HG03558 (cell line): ENCODE measurements at regions not wholly inside any gene's neighbourhood (a gene's known extent, or its start where the extent isn't known, plus 50 kb on each side); places are given as distances from the start of the nearest gene placed in this dataset.

Source experiments
- ATAC-seq: cut with Tn5 transposase; IDR thresholded peaks from one replicate; pipeline ENCODE4 v1.9.1; 2021; ENCODE audit warnings: moderate number of reproducible peaks; ENCODE audit not compliant: unreplicated experiment; ENCODE audit errors: extremely low read depth

- no peak for ATAC-seq
Observed at GRCh38 chr2:181320638-181321037, 136.5 kb upstream of the ITGA4 start.

GRCh38 chr2:181324912-181325311 is 132.3 kb upstream of the ITGA4 start:
- ATAC-seq = no peak

- ATAC-seq = no peak
Observed at GRCh38 chr2:181326661-181327060, 130.5 kb upstream of the ITGA4 start.

DNA sequence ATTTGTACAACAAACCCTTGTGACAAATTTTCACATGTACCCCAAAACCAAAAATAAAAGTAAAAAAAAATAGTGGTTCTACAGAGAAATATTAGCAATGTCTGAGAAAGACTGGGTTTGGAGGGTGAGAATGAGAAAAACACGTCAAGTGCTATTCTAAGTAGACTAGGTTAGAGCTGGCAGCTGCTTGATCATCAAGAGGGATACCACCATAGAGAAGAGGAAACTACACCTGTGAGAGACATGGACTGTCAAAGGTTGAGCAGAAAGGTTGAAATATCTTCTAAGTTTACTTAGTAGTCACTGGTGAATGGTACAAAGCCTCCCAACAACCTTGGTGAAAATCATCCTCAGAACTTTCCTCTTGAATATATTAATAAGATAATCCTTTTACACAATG is 126.9 kb upstream of the ITGA4 start:
- no peak for ATAC-seq

DNA sequence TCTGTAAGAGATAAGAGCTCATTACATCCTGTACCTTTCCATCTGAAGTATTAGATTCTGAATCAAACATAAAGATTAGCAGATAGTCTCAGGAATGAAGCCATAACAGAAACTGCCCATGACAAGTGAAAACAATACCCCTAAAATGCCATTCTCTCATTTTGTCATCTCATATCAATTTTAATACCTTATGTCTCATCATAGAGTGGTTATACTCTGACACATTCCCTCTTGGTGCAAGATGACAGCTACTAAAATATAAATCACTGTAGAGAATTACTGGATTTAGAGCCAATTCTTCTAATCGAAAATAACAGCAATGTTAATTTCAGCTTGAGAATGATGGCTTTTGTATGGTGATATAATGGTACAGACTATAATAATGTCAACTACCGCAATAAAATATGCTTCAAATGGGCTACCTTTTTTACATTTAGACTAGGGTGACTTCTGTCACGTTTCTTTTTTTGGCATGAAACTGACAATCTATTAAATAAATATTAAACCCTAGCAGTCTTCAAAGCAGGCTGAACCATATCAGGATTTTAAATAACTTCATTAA is 125.1 kb upstream of the ITGA4 start:
- ATAC-seq = no peak

DNA sequence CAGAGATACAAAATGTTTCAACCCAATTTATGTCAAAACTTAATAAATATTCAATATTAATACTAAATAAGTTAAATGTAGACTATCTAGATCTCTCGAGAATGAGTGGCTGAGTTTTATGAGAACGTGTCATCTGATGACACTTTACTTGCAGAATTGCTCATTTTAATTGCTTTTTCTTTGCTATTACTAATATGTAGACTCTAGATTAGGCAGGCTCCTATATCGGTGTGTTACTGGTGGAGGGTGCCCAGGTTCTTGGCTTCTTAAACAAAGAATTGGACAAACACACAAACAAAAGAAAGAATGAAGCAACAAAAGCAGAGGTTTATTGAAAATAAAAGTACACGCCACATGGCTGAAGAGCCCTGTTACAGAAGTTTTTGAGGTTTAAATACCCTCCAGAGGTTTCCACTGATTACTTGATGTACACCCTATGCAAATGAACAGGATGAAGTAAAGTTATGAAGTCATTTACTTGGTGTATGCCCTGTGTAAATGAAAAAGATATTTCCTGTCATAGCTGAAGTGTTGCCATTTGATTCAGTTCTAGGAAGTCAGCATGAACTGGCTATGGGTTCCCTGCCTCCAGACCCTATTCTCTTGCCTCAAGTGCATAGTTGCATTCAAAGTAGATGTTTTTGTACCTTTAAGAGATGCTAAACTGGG is 122.9 kb upstream of the ITGA4 start:
- no peak for ATAC-seq

GRCh38 chr2:181340891-181341290 is 116.3 kb upstream of the ITGA4 start:
- no peak for ATAC-seq

DNA sequence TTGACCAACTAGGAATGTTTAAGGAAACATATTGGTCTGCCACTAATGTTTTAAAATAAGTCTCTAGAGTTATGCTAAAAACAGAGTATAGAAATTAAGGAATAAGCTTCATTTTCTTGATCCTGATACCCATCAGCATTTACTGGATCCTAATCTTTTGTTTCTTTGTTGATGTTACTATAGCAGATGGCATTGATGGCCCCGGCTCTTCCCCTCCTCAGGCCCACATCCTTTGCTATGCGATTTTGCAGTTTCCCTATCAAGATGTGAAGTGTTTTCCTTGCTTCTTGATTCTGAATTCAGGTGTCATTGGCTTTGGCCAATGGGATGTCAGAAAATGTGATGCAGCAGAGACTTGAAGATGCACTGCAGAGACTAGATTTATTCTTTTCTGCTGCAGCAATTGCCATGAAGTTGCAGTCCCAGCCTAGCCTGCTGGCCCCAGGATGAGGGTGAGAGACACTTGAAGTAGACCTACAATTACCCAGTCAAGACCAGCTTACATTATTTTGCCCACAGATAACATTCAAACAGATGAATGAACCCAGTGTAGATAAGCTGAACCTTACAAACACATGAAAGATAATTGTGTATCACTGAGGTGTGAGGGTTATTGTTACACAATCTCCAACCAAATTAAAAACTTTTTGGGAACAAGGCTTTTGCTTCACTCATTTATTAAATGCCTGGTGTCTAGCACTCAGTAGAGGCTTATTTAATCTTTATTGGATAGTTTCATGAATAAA is 115.2 kb upstream of the ITGA4 start:
- no peak for ATAC-seq

GRCh38 chr2:181348107-181348837 is 108.9 kb upstream of the ITGA4 start:
- peak; percentile 55 for ATAC-seq

- ATAC-seq = no peak
Observed at GRCh38 chr2:181352158-181352557, 105.0 kb upstream of the ITGA4 start.

DNA sequence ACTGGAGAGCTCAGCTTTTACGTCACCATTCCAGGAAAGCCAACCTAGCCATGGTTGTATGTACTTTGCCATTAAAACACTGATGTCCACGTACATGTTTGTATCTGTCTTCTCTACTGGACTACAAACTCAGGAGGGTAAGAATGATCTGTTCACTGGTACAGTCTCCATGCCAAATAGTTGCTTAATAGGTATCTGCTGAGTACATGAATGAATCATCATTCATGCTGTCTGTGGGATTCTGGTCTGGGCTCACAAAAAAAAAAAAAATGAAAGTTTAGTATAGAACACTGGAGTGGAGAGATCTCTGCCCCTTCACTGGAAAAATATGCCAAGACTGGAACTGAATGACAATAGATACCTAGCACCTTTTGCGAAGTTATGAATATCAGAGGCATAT is 102.6 kb upstream of the ITGA4 start:
- ATAC-seq = no peak

GRCh38 chr2:181356526-181357130 is 100.6 kb upstream of the ITGA4 start:
- ATAC-seq = no peak

GRCh38 chr2:181357979-181358378 is 99.2 kb upstream of the ITGA4 start:
- ATAC-seq = no peak

DNA sequence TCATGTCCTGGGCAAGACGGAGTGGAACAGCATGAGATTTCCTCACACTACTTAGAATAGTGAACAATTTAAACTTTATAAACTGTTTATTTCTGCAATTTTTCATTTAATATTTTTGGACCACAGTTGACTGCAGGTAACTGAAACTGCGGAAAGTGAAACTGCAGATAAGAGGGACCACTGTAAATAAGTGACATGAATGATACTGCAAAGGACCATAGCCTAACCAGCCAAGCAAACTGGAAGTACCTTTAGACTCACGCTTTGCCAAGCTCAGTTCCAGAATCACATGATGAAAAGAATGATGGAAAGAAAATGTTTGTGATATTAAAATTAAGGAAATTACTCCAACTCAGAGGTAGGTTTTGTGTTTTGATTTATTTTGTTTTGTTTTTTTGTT is 94.6 kb upstream of the ITGA4 start:
- ATAC-seq = no peak

GRCh38 chr2:181363164-181363563 is 94.0 kb upstream of the ITGA4 start:
- no peak for ATAC-seq

DNA sequence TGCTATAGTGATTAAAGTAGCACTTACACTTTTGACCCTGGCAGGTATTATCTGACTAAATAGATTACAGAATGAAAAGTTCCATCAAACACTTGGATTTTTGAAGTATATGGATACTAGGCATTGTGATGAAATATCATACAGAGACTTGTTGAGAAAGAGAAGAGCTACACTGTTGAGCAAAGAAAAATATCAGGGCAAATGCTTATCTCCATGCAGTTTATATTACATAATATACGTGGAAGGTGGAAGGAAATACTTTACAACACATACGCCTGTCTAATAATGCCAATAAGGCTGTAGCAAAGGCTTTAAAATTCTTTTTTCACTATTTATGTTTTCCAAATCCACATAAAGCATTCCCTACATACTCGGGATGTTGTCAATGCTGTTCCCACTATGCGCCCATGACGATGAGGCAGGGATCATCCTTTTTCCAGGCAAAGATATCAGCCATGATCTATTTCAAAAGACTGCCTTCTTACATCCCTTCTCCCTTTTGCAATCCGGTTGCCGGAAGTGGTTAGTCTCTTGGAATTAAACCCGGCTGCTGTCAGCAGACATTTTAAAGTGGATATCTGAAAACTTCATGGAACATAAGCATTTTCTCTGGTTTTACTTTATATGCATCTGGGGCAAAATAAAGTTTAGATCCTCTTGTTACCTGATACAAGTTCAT is 92.6 kb upstream of the ITGA4 start:
- no peak for ATAC-seq

- no peak for ATAC-seq
Observed at GRCh38 chr2:181366675-181367175, 90.5 kb upstream of the ITGA4 start.

GRCh38 chr2:181367411-181367810 is 89.8 kb upstream of the ITGA4 start:
- no peak for ATAC-seq

DNA sequence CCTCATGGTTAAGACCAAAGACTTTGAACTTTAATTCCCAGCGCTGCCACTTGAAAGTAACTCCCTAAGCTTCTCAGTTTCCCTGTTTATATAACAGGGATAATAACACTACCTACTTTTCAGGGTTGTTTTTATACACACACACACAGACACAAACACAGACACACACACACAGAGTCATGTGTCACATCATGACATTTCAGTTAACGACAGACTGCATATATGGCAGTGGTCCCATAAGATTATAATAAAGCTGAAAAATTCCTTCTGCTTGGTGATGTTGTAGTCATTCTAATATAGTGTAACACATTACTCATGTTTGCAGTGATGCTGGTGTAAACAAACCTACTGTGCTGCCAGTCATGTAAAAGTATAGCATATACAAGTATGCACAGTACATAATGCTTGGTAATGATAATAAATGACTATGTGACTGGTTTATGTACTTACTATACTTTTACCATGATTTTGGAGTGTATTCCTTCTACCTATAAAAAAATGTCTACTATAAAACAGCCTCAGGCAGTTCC is 89.2 kb upstream of the ITGA4 start:
- no peak for ATAC-seq

GRCh38 chr2:181370126-181370525 is 87.1 kb upstream of the ITGA4 start:
- no peak for ATAC-seq
